ENCODE measurements at regions not wholly inside any gene's neighbourhood (a gene's known extent, or its start where the extent isn't known, plus 50 kb on each side); places are given as distances from the start of the nearest gene placed in this dataset.

DNA sequence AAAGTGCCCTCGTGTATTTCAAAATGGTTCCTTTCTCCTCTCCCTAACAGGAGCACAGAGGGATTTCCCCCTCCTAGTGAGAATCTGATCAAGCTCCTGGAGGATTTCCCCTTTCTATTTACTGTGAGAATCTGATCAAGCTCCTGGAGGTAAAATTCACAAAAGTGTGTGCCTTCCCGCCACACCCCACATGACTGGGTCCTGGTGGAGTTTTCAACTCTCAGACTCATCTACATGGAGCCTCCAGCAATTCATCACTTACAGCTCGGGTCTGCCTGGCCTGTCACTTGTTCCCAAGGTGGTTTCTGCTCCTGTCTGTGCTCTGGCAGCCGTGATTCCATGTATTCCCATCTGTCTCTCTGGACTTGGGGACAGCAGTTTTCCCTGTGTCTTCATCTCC is 590.7 kb downstream of the FBXO15 start (continued):
- TF ChIP-seq, protein P1, sequence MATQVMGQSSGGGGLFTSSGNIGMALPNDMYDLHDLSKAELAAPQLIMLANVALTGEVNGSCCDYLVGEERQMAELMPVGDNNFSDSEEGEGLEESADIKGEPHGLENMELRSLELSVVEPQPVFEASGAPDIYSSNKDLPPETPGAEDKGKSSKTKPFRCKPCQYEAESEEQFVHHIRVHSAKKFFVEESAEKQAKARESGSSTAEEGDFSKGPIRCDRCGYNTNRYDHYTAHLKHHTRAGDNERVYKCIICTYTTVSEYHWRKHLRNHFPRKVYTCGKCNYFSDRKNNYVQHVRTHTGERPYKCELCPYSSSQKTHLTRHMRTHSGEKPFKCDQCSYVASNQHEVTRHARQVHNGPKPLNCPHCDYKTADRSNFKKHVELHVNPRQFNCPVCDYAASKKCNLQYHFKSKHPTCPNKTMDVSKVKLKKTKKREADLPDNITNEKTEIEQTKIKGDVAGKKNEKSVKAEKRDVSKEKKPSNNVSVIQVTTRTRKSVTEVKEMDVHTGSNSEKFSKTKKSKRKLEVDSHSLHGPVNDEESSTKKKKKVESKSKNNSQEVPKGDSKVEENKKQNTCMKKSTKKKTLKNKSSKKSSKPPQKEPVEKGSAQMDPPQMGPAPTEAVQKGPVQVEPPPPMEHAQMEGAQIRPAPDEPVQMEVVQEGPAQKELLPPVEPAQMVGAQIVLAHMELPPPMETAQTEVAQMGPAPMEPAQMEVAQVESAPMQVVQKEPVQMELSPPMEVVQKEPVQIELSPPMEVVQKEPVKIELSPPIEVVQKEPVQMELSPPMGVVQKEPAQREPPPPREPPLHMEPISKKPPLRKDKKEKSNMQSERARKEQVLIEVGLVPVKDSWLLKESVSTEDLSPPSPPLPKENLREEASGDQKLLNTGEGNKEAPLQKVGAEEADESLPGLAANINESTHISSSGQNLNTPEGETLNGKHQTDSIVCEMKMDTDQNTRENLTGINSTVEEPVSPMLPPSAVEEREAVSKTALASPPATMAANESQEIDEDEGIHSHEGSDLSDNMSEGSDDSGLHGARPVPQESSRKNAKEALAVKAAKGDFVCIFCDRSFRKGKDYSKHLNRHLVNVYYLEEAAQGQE (IDR thresholded peaks at IDR 0.05; ENCODE audit: unreplicated experiment), result no peak
- no peak for TF ChIP-seq STAT1 (IDR thresholded peaks at IDR 0.05; ENCODE audit: unreplicated experiment)
- TF ChIP-seq, protein P2, sequence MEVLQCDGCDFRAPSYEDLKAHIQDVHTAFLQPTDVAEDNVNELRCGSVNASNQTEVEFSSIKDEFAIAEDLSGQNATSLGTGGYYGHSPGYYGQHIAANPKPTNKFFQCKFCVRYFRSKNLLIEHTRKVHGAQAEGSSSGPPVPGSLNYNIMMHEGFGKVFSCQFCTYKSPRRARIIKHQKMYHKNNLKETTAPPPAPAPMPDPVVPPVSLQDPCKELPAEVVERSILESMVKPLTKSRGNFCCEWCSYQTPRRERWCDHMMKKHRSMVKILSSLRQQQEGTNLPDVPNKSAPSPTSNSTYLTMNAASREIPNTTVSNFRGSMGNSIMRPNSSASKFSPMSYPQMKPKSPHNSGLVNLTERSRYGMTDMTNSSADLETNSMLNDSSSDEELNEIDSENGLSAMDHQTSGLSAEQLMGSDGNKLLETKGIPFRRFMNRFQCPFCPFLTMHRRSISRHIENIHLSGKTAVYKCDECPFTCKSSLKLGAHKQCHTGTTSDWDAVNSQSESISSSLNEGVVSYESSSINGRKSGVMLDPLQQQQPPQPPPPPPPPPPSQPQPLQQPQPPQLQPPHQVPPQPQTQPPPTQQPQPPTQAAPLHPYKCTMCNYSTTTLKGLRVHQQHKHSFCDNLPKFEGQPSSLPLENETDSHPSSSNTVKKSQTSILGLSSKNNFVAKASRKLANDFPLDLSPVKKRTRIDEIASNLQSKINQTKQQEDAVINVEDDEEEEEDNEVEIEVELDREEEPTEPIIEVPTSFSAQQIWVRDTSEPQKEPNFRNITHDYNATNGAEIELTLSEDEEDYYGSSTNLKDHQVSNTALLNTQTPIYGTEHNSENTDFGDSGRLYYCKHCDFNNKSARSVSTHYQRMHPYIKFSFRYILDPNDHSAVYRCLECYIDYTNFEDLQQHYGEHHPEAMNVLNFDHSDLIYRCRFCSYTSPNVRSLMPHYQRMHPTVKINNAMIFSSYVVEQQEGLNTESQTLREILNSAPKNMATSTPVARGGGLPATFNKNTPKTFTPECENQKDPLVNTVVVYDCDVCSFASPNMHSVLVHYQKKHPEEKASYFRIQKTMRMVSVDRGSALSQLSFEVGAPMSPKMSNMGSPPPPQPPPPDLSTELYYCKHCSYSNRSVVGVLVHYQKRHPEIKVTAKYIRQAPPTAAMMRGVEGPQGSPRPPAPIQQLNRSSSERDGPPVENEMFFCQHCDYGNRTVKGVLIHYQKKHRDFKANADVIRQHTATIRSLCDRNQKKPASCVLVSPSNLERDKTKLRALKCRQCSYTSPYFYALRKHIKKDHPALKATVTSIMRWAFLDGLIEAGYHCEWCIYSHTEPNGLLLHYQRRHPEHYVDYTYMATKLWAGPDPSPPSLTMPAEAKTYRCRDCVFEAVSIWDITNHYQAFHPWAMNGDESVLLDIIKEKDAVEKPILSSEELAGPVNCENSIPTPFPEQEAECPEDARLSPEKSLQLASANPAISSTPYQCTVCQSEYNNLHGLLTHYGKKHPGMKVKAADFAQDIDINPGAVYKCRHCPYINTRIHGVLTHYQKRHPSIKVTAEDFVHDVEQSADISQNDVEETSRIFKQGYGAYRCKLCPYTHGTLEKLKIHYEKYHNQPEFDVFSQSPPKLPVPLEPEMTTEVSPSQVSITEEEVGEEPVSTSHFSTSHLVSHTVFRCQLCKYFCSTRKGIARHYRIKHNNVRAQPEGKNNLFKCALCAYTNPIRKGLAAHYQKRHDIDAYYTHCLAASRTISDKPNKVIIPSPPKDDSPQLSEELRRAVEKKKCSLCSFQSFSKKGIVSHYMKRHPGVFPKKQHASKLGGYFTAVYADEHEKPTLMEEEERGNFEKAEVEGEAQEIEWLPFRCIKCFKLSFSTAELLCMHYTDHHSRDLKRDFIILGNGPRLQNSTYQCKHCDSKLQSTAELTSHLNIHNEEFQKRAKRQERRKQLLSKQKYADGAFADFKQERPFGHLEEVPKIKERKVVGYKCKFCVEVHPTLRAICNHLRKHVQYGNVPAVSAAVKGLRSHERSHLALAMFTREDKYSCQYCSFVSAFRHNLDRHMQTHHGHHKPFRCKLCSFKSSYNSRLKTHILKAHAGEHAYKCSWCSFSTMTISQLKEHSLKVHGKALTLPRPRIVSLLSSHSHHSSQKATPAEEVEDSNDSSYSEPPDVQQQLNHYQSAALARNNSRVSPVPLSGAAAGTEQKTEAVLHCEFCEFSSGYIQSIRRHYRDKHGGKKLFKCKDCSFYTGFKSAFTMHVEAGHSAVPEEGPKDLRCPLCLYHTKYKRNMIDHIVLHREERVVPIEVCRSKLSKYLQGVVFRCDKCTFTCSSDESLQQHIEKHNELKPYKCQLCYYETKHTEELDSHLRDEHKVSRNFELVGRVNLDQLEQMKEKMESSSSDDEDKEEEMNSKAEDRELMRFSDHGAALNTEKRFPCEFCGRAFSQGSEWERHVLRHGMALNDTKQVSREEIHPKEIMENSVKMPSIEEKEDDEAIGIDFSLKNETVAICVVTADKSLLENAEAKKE (CRISPR knock-in tag; IDR thresholded peaks at IDR 0.05), result no peak

- no peak overlapping the region for H3K4me3 ChIP-seq
- Mint-ChIP-seq H3K36me3 (ENCODE audit: low read depth) (no peaks in the 10 kb centered on the region), H3K27ac (no peak overlapping the region), H3K4me3 (no peak overlapping the region), H3K4me1 (peaks cover 4% of the 10 kb centered on the region; the same call in 2 of the 3 replicates), H3K27me3 (ENCODE audit: insufficient read depth, low read depth, poor library complexity) (peaks cover 2% of the 10 kb centered on the region), H3K9me3 (no peaks in the 10 kb centered on the region)
- H3K4me2 ChIP-seq, result no peak overlapping the region
- ATAC-seq, result no peak
- no peaks in the 10 kb centered on the region for H3K9me2 ChIP-seq (ENCODE audit: insufficient read depth)
- H4K20me1 ChIP-seq (replicated peaks; ENCODE audit: insufficient read depth), result no peaks in the 10 kb centered on the region
- no peak overlapping the region for H2AFZ ChIP-seq
- H3F3A ChIP-seq (replicated peaks; ENCODE audit: low read depth), result no peaks in the 10 kb centered on the region
- no peaks in the 10 kb centered on the region for H3K4me1 ChIP-seq (ENCODE audit: insufficient read depth)
- H3K27ac ChIP-seq (ENCODE audit: low read depth), result no peak overlapping the region
- no peaks in the 10 kb centered on the region for H3K27me3 ChIP-seq (ENCODE audit: insufficient read depth)
- H3K36me3 ChIP-seq (ENCODE audit: insufficient read depth), result no peaks in the 10 kb centered on the region
- DNase-seq (ENCODE audit: low spot score), result no peak
- H3K79me2 ChIP-seq (replicated peaks; ENCODE audit: insufficient read depth), result no peaks in the 10 kb centered on the region
- no peak for TF ChIP-seq CREB1 (CRISPR knock-in tag; IDR thresholded peaks at IDR 0.05; ENCODE audit: low read depth)
- no peak for TF ChIP-seq JUNB (IDR thresholded peaks at IDR 0.05; ENCODE audit: unreplicated experiment)
- no peak for TF ChIP-seq EZH2phosphoT487 (IDR thresholded peaks at IDR 0.05; ENCODE audit: unreplicated experiment)
- TF ChIP-seq, protein P2 (CRISPR knock-in tag; IDR thresholded peaks at IDR 0.05), result no peak
- TF ChIP-seq NANOG (IDR thresholded peaks at IDR 0.05; ENCODE audit: borderline replicate concordance), result no peak
Measured at GRCh38 chr18:73552171-73552570, 595.5 kb downstream of the FBXO15 start.

All from GM23338 (cell line).